ENCODE measurements at regions not wholly inside any gene's neighbourhood (a gene's known extent, or its start where the extent isn't known, plus 50 kb on each side); places are given as distances from the start of the nearest gene placed in this dataset.
"Not testable (repeated sequence)": the region's sequence is repeated elsewhere in the genome, so short reads cannot be mapped to it uniquely, and the experiment has no call there.

- H3K36me3 ChIP-seq; H3K27ac ChIP-seq; H3K9me3 ChIP-seq (replicated peaks); H3K4me1 ChIP-seq; H3K27me3 ChIP-seq; H3K4me3 ChIP-seq: not testable (repeated sequence)
- peak in 1 of 2 experiments; percentile 25 for DNase-seq
Measured at GRCh38 chr7:149930374-149931068, 56.8 kb downstream of the ATP6V0E2 start.

GRCh38 chr7:149933776-149934175 is 60.0 kb downstream of the ATP6V0E2 start:
- not testable (repeated sequence) for H3K27ac ChIP-seq; H3K4me1 ChIP-seq; H3K36me3 ChIP-seq; DNase-seq; H3K27me3 ChIP-seq; H3K9me3 ChIP-seq (replicated peaks); H3K4me3 ChIP-seq

GRCh38 chr7:149947346-149947745 is 73.6 kb downstream of the ATP6V0E2 start:
- H3K36me3 ChIP-seq; DNase-seq; H3K9me3 ChIP-seq (replicated peaks); H3K4me3 ChIP-seq; H3K27me3 ChIP-seq; H3K4me1 ChIP-seq; H3K27ac ChIP-seq: not testable (repeated sequence)

GRCh38 chr7:149948444-149948843 is 74.7 kb downstream of the ATP6V0E2 start:
- H3K36me3 ChIP-seq; H3K9me3 ChIP-seq (replicated peaks); H3K27me3 ChIP-seq; DNase-seq; H3K4me3 ChIP-seq; H3K27ac ChIP-seq; H3K4me1 ChIP-seq: not testable (repeated sequence)

GRCh38 chr7:149949863-149950577 is 76.3 kb downstream of the ATP6V0E2 start:
- H3K27me3 ChIP-seq; H3K27ac ChIP-seq; H3K4me3 ChIP-seq; H3K9me3 ChIP-seq (replicated peaks); H3K4me1 ChIP-seq; H3K36me3 ChIP-seq: not testable (repeated sequence)
- DNase-seq, result peak; percentile 10 to 13

GRCh38 chr7:149950578-149950924 is 76.8 kb downstream of the ATP6V0E2 start:
- H3K4me1 ChIP-seq; H3K9me3 ChIP-seq (replicated peaks); H3K27ac ChIP-seq; DNase-seq; H3K36me3 ChIP-seq; H3K4me3 ChIP-seq; H3K27me3 ChIP-seq: not testable (repeated sequence)

- not testable (repeated sequence) for H3K4me3 ChIP-seq; H3K36me3 ChIP-seq; H3K27ac ChIP-seq; DNase-seq; H3K9me3 ChIP-seq (replicated peaks); H3K27me3 ChIP-seq; H3K4me1 ChIP-seq
Measured at GRCh38 chr7:149951579-149951978, 77.8 kb downstream of the ATP6V0E2 start.

- H3K4me1 ChIP-seq; DNase-seq; H3K27me3 ChIP-seq; H3K9me3 ChIP-seq (replicated peaks); H3K27ac ChIP-seq; H3K4me3 ChIP-seq; H3K36me3 ChIP-seq: not testable (repeated sequence)
Measured at GRCh38 chr7:149958880-149959279, 85.1 kb downstream of the ATP6V0E2 start.

- H3K4me3 ChIP-seq; H3K27me3 ChIP-seq; DNase-seq; H3K27ac ChIP-seq; H3K9me3 ChIP-seq (replicated peaks); H3K36me3 ChIP-seq; H3K4me1 ChIP-seq: not testable (repeated sequence)
Measured at GRCh38 chr7:149960863-149961262, 87.1 kb downstream of the ATP6V0E2 start.

GRCh38 chr7:149961878-149962277 is 88.1 kb downstream of the ATP6V0E2 start:
- not testable (repeated sequence) for H3K27me3 ChIP-seq; H3K4me3 ChIP-seq; DNase-seq; H3K27ac ChIP-seq; H3K9me3 ChIP-seq (replicated peaks); H3K36me3 ChIP-seq; H3K4me1 ChIP-seq

GRCh38 chr7:149962685-149963319 is 89.0 kb downstream of the ATP6V0E2 start:
- not testable (repeated sequence) for H3K36me3 ChIP-seq; H3K9me3 ChIP-seq (replicated peaks); H3K27me3 ChIP-seq; H3K27ac ChIP-seq; DNase-seq; H3K4me3 ChIP-seq; H3K4me1 ChIP-seq

- not testable (repeated sequence) for H3K27me3 ChIP-seq; H3K4me3 ChIP-seq; H3K9me3 ChIP-seq (replicated peaks); H3K36me3 ChIP-seq; DNase-seq; H3K4me1 ChIP-seq; H3K27ac ChIP-seq
Measured at GRCh38 chr7:149963985-149964384, 90.2 kb downstream of the ATP6V0E2 start.

- not testable (repeated sequence) for H3K27me3 ChIP-seq; DNase-seq; H3K27ac ChIP-seq; H3K4me3 ChIP-seq; H3K4me1 ChIP-seq; H3K36me3 ChIP-seq; H3K9me3 ChIP-seq (replicated peaks)
Measured at GRCh38 chr7:149966444-149966843, 92.7 kb downstream of the ATP6V0E2 start.

GRCh38 chr7:149972977-149973376 is 99.2 kb downstream of the ATP6V0E2 start:
- not testable (repeated sequence) for H3K27me3 ChIP-seq

GRCh38 chr7:149973681-149974080 is 99.9 kb downstream of the ATP6V0E2 start:
- H3K4me1 ChIP-seq; DNase-seq; H3K27ac ChIP-seq; H3K4me3 ChIP-seq; H3K27me3 ChIP-seq; H3K9me3 ChIP-seq (replicated peaks); H3K36me3 ChIP-seq: not testable (repeated sequence)

More at GRCh38 chr7:149972977-149973376, 99.2 kb downstream of the ATP6V0E2 start:
- H3K4me3 ChIP-seq; DNase-seq; H3K36me3 ChIP-seq; H3K4me1 ChIP-seq; H3K9me3 ChIP-seq (replicated peaks); H3K27ac ChIP-seq: not testable (repeated sequence)

- not testable (repeated sequence) for H3K27ac ChIP-seq; H3K4me1 ChIP-seq; H3K27me3 ChIP-seq; H3K36me3 ChIP-seq; DNase-seq; H3K4me3 ChIP-seq; H3K9me3 ChIP-seq (replicated peaks)
Measured at GRCh38 chr7:149975608-149976007, 101.8 kb downstream of the ATP6V0E2 start.

All from SJCRH30 (cell line).